ENCODE measurements at regions not wholly inside any gene's neighbourhood (a gene's known extent, or its start where the extent isn't known, plus 50 kb on each side); places are given as distances from the start of the nearest gene placed in this dataset.

- intact Hi-C loops (cut with micrococcal nuclease): no loop called here
Observed at GRCh38 chr15:69786136-69786701, 311.5 kb downstream of the TLE3 start.

- intact Hi-C loops (cut with micrococcal nuclease): no loop called here
Observed at GRCh38 chr15:69787791-69788190, 309.9 kb downstream of the TLE3 start.

- intact Hi-C loops (cut with micrococcal nuclease): no loop called here
Observed at GRCh38 chr15:69789648-69790393, 307.9 kb downstream of the TLE3 start.

- intact Hi-C loops (cut with micrococcal nuclease): no loop called here
Observed at GRCh38 chr15:69790632-69791031, 307.1 kb downstream of the TLE3 start.

GRCh38 chr15:69792823-69793222 lies 304.9 kb downstream of the TLE3 start:
- intact Hi-C loops (cut with micrococcal nuclease): no loop called here

- intact Hi-C loops (cut with micrococcal nuclease): no loop called here
Observed at GRCh38 chr15:69793431-69793780, 304.3 kb downstream of the TLE3 start.

- intact Hi-C loops (cut with micrococcal nuclease): no loop called here
Observed at GRCh38 chr15:69793781-69794451, 303.8 kb downstream of the TLE3 start.

- intact Hi-C loops (cut with micrococcal nuclease): no loop called here
Observed at GRCh38 chr15:69794645-69795469, 302.9 kb downstream of the TLE3 start.

GRCh38 chr15:69795601-69796000 lies 302.1 kb downstream of the TLE3 start:
- intact Hi-C loops (cut with micrococcal nuclease): no loop called here

- intact Hi-C loops (cut with micrococcal nuclease): no loop called here
Observed at GRCh38 chr15:69797051-69797595, 300.6 kb downstream of the TLE3 start.

GRCh38 chr15:69797615-69798014 lies 300.1 kb downstream of the TLE3 start:
- intact Hi-C loops (cut with micrococcal nuclease): no loop called here

- intact Hi-C loops (cut with micrococcal nuclease): no loop called here
Observed at GRCh38 chr15:69798481-69799250, 299.1 kb downstream of the TLE3 start.

- intact Hi-C loops (cut with micrococcal nuclease): no loop called here
Observed at GRCh38 chr15:69801144-69801543, 296.6 kb downstream of the TLE3 start.

GRCh38 chr15:69802432-69802831 lies 295.3 kb downstream of the TLE3 start:
- intact Hi-C loops (cut with micrococcal nuclease): no loop called here

GRCh38 chr15:69804786-69805185 lies 292.9 kb downstream of the TLE3 start:
- intact Hi-C loops (cut with micrococcal nuclease): no loop called here

GRCh38 chr15:69805248-69805953 lies 292.3 kb downstream of the TLE3 start:
- intact Hi-C loops (cut with micrococcal nuclease): no loop called here

GRCh38 chr15:69806287-69806915 lies 291.3 kb downstream of the TLE3 start:
- intact Hi-C loops (cut with micrococcal nuclease): no loop called here

- intact Hi-C loops (cut with micrococcal nuclease): no loop called here
Observed at GRCh38 chr15:69807721-69808120, 290.0 kb downstream of the TLE3 start.

GRCh38 chr15:69808756-69809155 lies 289.0 kb downstream of the TLE3 start:
- intact Hi-C loops (cut with micrococcal nuclease): no loop called here

- intact Hi-C loops (cut with micrococcal nuclease): no loop called here
Observed at GRCh38 chr15:69809421-69809820, 288.3 kb downstream of the TLE3 start.
